HL-60 (cell line): ENCODE measurements at regions not wholly inside any gene's neighbourhood (a gene's known extent, or its start where the extent isn't known, plus 50 kb on each side); places are given as distances from the start of the nearest gene placed in this dataset.

Experiments used
- CTCF ChIP-seq: IDR thresholded peaks from one replicate; pipeline ENCODE4 v1.5.1; 2011; ENCODE audit warnings: low read length, control low read depth, inconsistent platforms; ENCODE audit not compliant: insufficient read depth
- POLR2AphosphoS5 ChIP-seq: IDR thresholded peaks from 2 replicates; pipeline ENCODE4 v1.6.1; 2012; ENCODE audit warnings: low read depth
- REST ChIP-seq: IDR thresholded peaks from 2 replicates; pipeline ENCODE4 v1.6.1; 2012; ENCODE audit warnings: low read depth; ENCODE audit not compliant: insufficient replicate concordance

- TF ChIP-seq CTCF (no peak), REST (no peak), POLR2AphosphoS5 (no peak)
These were observed 729.0 kb downstream of the KCNJ3 start for GRCh38 chr2:155427470-155427869.
